WTC11 (cell line): ENCODE measurements at regions not wholly inside any gene's neighbourhood (a gene's known extent, or its start where the extent isn't known, plus 50 kb on each side); places are given as distances from the start of the nearest gene placed in this dataset.

ENCODE experiments used
- CTCF ChIP-seq: fragments of 200-600 bp; IDR thresholded peaks from 2 replicates; pipeline ENCODE4 v1.8.0; 2022; ENCODE audit warnings: antibody characterized with exemption
- MAX ChIP-seq: sonication (generic); formaldehyde crosslinking; IDR thresholded peaks from 2 replicates; pipeline ENCODE4 v1.8.0; 2022; ENCODE audit warnings: mild to moderate bottlenecking, missing genetic modification reagents
- ZNF138 ChIP-seq: sonication (generic); formaldehyde crosslinking; conservative IDR thresholded peaks from 2 replicates; pipeline ENCODE4 v1.8.1; 2022; ENCODE audit warnings: mild to moderate bottlenecking, moderate library complexity, missing genetic modification reagents

- TF ChIP-seq CTCF (0 out of 2 replicates have a peak, but pooled peaks have one; percentile 24), ZNF138 (CRISPR knock-in tag) (no peak), MAX (no peak)
These were observed 393.7 kb downstream of the BRD1 start for GRCh38 chr22:49433717-49434611.
